ENCODE measurements at regions not wholly inside any gene's neighbourhood (a gene's known extent, or its start where the extent isn't known, plus 50 kb on each side); places are given as distances from the start of the nearest gene placed in this dataset.

DNA sequence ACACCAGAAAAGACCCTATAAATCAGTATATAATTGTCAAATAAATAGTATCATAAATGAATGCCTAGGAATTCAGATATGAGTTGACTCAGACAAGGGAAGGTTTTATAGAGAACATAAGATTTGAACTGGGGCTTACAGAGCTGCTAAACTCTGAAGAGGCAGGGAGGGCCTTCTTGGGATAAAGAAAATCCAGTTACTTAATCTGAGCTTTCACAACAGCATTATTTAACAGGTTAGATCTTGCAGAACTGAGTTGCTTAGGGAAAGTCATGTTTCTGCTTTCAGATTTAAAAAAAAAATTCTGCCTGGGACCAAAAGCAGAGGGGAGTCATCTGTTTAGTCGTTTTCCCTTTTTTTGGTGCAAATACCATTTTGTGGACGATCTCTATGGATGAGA lies 594.8 kb upstream of the FZD8 start:
- ChIA-PET CTCF (ENCODE audit: partially characterized antibody) (interaction anchor here (0.5 kb wide), 1 partner anchor 29 kb away, joined by 3 read pairs; no protein-coding TSS in a partner anchor), POLR2A (ENCODE audit: partially characterized antibody) (no interaction called here)
- Histone ChIP-seq H4K8ac (ENCODE audit: extremely low read depth, insufficient read depth, low read length) (no peak overlapping the region), H2BK15ac (ENCODE audit: low read length) (no peak overlapping the region), H2BK12ac (ENCODE audit: low read depth, low read length) (no peak overlapping the region), H3K79me2 (ENCODE audit: control insufficient read depth in 1 of 2, insufficient read depth in 2 of 2, low read length in 2 of 2) (no peaks in the 10 kb centered on the region), H2BK5ac (ENCODE audit: low read depth, low read length) (no peak overlapping the region), H2BK120ac (replicated peaks; ENCODE audit: low read depth, low read length) (no peak overlapping the region), H4K20me1 (replicated peaks in 1 of 2; ENCODE audit: control insufficient read depth in 1 of 2, insufficient read depth in 2 of 2, low read length in 2 of 2) (no peaks in the 10 kb centered on the region), H3K23me2 (ENCODE audit: low read depth, low read length) (no peaks in the 10 kb centered on the region), H3K14ac (ENCODE audit: insufficient read length) (no peak overlapping the region), H4K91ac (replicated peaks; ENCODE audit: insufficient read length, low read length) (no peak overlapping the region), H2AK5ac (ENCODE audit: low read depth, low read length) (no peak overlapping the region), H3K27me3 (replicated peaks in 1 of 4; ENCODE audit: control insufficient read depth in 3 of 4, extremely low read depth in 1 of 4, insufficient read depth in 3 of 4, low read length in 3 of 4) (no peaks in the 10 kb centered on the region), H3K4ac (replicated peaks; ENCODE audit: insufficient read length, low read depth, low read length) (no peak overlapping the region), H3K27ac (ENCODE audit: low read depth, low read length) (no peak overlapping the region), H3K56ac (replicated peaks; ENCODE audit: insufficient read length, low read depth, low read length) (no peak overlapping the region), H3K36me3 (ENCODE audit: control insufficient read depth in 2 of 4, insufficient read depth in 4 of 4, low read length in 3 of 4) (no peaks in the 10 kb centered on the region), H3K18ac (ENCODE audit: extremely low read depth, low read length) (no peak overlapping the region), H3K4me3 (ENCODE audit: extremely low read depth in 1 of 4, insufficient read depth in 2 of 4, low read depth in 3 of 4, low read length in 4 of 4) (no peak overlapping the region), H3K4me1 (replicated peaks in 1 of 4; ENCODE audit: control insufficient read depth in 3 of 4, insufficient read depth in 4 of 4, low read length in 3 of 4) (no peaks in the 10 kb centered on the region), H2BK20ac (ENCODE audit: low read length) (no peak overlapping the region), H3K23ac (ENCODE audit: insufficient read length) (no peak overlapping the region), H3K9ac (replicated peaks in 1 of 4; ENCODE audit: extremely low read depth in 1 of 4, low read depth in 3 of 4, low read length in 3 of 4) (no peak overlapping the region), H3K79me1 (ENCODE audit: low read depth, low read length) (no peaks in the 10 kb centered on the region), H4K5ac (ENCODE audit: insufficient read length, low read depth, low read length) (no peak overlapping the region), H3K4me2 (ENCODE audit: insufficient read depth in 1 of 2, low read depth in 2 of 2, low read length in 2 of 2) (no peak overlapping the region), H3K9me3 (ENCODE audit: insufficient read depth in 2 of 2, low read depth in 1 of 2, low read length in 1 of 2) (peaks cover 3 to 5% of the 10 kb centered on the region in 2 experiments; a peak in 1 of 4 replicates), H2AFZ (ENCODE audit: low read length) (no peak overlapping the region)
- no peak for FAIRE-seq
- DNase-seq (ENCODE audit: low read depth in 1 of 2, low spot score in 2 of 2) = no peak
- 84% methylated on average over 2 of the region's 2 CpGs; no CpG with 5 or more reads in 1 of the 2 experiments for WGBS, 2 experiments (ENCODE audit: extremely low coverage in 1 of 2, insufficient coverage in 1 of 2, insufficient read length in 1 of 2, insufficient replicate concordance in 2 of 2, low coverage in 1 of 2, low lambda C conversion rate in 2 of 2, missing lambda C conversion rate in 1 of 2)
- no peak for TF ChIP-seq TAF7 (optimal IDR thresholded peaks at IDR 0.05; ENCODE audit: borderline replicate concordance, low read depth, low read length)
- TF ChIP-seq SRF (IDR thresholded peaks at IDR 0.05; ENCODE audit: low read depth, low read length) = no peak
- TF ChIP-seq, protein P1, sequence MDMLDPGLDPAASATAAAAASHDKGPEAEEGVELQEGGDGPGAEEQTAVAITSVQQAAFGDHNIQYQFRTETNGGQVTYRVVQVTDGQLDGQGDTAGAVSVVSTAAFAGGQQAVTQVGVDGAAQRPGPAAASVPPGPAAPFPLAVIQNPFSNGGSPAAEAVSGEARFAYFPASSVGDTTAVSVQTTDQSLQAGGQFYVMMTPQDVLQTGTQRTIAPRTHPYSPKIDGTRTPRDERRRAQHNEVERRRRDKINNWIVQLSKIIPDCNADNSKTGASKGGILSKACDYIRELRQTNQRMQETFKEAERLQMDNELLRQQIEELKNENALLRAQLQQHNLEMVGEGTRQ (IDR thresholded peaks at IDR 0.05; ENCODE audit: low read length) = no peak
- TF ChIP-seq, protein P2, sequence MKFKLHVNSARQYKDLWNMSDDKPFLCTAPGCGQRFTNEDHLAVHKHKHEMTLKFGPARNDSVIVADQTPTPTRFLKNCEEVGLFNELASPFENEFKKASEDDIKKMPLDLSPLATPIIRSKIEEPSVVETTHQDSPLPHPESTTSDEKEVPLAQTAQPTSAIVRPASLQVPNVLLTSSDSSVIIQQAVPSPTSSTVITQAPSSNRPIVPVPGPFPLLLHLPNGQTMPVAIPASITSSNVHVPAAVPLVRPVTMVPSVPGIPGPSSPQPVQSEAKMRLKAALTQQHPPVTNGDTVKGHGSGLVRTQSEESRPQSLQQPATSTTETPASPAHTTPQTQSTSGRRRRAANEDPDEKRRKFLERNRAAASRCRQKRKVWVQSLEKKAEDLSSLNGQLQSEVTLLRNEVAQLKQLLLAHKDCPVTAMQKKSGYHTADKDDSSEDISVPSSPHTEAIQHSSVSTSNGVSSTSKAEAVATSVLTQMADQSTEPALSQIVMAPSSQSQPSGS (IDR thresholded peaks at IDR 0.05; ENCODE audit: low read length) = no peak
- TF ChIP-seq CTCF (IDR thresholded peaks at IDR 0.05; ENCODE audit: control extremely low read depth in 1 of 3, insufficient read depth in 1 of 3, low read depth in 1 of 3, low read length in 3 of 3) = no peak
- TF ChIP-seq E2F6 (IDR thresholded peaks at IDR 0.05) = no peak
- no peak for TF ChIP-seq JUN (IDR thresholded peaks at IDR 0.05; ENCODE audit: low read depth, low read length)
- no peak for TF ChIP-seq KDM1A (IDR thresholded peaks at IDR 0.05; ENCODE audit: borderline replicate concordance, low read length)
